B cell (primary cell): ENCODE measurements at regions not wholly inside any gene's neighbourhood (a gene's known extent, or its start where the extent isn't known, plus 50 kb on each side); places are given as distances from the start of the nearest gene placed in this dataset.

Experiments used
- CTCF ChIP-seq: fragments of 200-600 bp; IDR thresholded peaks from one replicate; pipeline ENCODE4 v1.8.0; 2022; ENCODE audit warnings: antibody characterized with exemption, mild to moderate bottlenecking
- EZH2 ChIP-seq: IDR thresholded peaks from 2 replicates; pipeline ENCODE4 v1.6.1; 2012; ENCODE audit warnings: borderline replicate concordance, low read depth, mild to moderate bottlenecking, moderate library complexity, low read length; ENCODE audit not compliant: insufficient read depth, poor library complexity, severe bottlenecking

- TF ChIP-seq CTCF (no peak), EZH2 (no peak)
Observed at GRCh38 chr15:35298509-35298908, 213.4 kb upstream of the NANOGP8 start.
